ENCODE measurements at regions not wholly inside any gene's neighbourhood (a gene's known extent, or its start where the extent isn't known, plus 50 kb on each side); places are given as distances from the start of the nearest gene placed in this dataset.

DNA sequence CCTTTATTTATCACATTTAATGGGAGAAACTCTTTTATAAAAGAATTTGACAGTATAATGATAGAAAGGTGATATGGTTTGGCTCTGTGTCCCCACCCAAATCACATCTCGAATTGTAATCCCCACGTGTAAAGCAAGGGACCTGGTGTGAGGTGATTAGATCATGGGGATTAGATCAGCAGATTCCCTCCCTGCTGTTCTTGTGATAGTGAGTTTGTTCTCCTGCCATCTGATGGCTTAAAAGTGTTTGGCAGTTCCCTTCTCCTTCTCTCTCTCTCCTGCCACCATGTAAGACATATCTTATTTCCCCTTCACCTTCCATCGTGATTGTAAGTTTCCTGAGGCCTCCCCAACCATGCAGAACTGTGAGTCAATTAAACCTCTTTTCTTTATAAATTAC is 1110.3 kb downstream of the FLRT2 start:
- TF ChIP-seq, protein P1, sequence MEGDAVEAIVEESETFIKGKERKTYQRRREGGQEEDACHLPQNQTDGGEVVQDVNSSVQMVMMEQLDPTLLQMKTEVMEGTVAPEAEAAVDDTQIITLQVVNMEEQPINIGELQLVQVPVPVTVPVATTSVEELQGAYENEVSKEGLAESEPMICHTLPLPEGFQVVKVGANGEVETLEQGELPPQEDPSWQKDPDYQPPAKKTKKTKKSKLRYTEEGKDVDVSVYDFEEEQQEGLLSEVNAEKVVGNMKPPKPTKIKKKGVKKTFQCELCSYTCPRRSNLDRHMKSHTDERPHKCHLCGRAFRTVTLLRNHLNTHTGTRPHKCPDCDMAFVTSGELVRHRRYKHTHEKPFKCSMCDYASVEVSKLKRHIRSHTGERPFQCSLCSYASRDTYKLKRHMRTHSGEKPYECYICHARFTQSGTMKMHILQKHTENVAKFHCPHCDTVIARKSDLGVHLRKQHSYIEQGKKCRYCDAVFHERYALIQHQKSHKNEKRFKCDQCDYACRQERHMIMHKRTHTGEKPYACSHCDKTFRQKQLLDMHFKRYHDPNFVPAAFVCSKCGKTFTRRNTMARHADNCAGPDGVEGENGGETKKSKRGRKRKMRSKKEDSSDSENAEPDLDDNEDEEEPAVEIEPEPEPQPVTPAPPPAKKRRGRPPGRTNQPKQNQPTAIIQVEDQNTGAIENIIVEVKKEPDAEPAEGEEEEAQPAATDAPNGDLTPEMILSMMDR (IDR thresholded peaks at IDR 0.05; ENCODE audit: low read depth, low read length, missing control alignments): no peak
- DNase-seq (ENCODE audit: low read depth): no peak
- no peak overlapping the region for H3K4me3 ChIP-seq (ENCODE audit: low read depth, low read length)
- in situ Hi-C loops (cut with HindIII; ENCODE audit: low sequenced_read_pairs): no loop called here

DNA sequence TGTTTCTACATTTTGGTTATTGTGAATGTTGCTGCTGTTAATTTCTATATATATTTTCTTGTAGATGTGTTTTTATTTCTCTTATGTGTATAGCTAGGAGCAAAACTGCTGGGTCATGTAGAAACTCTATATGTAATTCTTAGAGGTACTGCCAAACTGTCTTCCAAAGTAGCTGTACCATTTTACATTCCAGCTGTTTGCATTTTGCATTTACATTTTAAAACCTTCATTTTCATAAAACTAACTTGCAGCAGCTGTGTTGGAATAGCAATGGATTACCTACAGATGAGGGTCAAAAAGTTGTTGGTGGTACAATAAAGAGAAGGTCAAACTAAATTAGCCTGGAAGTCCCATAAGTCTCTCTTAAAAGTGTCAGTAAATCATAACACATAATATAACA is 1109.7 kb downstream of the FLRT2 start:
- in situ Hi-C loops (cut with HindIII; ENCODE audit: low sequenced_read_pairs): no loop called here
- DNase-seq (ENCODE audit: low read depth): no peak
- no peak overlapping the region for H3K4me3 ChIP-seq (ENCODE audit: low read depth, low read length)
- TF ChIP-seq, protein P1 (IDR thresholded peaks at IDR 0.05; ENCODE audit: low read depth, low read length, missing control alignments): no peak

DNA sequence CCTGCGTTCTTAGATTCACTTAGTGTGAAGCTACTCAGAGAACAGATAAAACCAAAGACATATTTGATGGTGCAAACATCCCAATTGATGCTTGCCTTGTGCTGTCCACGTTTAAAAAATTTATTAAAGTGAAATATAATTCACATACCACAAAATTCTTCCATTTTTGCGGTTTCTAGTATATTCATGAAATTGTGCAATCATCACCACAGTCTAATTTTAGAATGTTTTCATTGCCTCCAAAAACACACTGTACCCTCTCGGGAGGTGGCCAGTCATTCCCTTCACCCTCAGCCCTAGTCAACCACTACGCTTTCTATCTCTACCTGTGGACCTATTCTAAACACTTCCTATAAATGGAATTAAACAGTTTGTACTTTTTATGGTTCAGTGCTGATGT is 1109.2 kb downstream of the FLRT2 start:
- TF ChIP-seq, protein P1 (IDR thresholded peaks at IDR 0.05; ENCODE audit: low read depth, low read length, missing control alignments): no peak
- no peak overlapping the region for H3K4me3 ChIP-seq (ENCODE audit: low read depth, low read length)
- no peak for DNase-seq (ENCODE audit: low read depth)
- in situ Hi-C loops (cut with HindIII; ENCODE audit: low sequenced_read_pairs): no loop called here

DNA sequence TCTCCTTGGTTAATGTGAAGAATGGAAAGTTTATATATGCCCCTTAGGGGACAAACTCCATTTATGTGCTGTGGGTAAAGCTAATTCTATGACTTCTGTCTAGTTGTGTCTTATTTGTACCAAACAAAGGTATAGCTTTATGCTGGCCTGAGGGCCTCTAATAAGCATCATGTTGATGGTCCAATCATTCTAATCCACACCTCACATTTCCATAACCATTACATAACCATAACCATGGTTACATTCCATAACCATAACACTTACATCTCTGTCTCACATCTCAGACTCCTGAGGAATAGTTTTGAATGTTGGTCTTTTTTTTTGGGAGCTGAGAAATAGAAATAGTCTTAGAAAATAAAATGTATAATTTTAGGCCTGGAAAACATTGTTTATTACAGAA is 1097.1 kb downstream of the FLRT2 start:
- no peak for DNase-seq (ENCODE audit: low read depth)
- in situ Hi-C loops (cut with HindIII; ENCODE audit: low sequenced_read_pairs): no loop called here
- TF ChIP-seq, protein P1 (IDR thresholded peaks at IDR 0.05; ENCODE audit: low read depth, low read length, missing control alignments): no peak
- H3K4me3 ChIP-seq (ENCODE audit: low read depth, low read length): no peak overlapping the region

DNA sequence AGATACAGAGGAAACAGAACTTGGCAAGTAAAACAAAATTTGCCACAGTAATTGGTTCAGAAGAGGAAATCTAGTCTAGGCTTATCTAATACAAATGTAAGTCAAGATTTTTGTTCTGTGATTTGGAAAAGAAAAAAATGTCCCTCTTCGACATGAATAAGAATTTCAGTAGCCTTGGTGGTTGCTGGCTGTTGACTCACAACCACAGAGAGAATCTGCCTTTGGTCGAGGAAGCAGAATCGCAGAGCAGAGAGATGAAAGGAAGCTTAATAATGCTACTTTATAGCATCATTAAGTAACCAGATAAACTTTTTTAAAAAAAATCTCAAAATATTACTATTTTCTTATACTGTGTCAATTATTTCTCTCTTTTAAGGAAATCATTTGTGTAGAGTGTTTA is 1096.6 kb downstream of the FLRT2 start:
- TF ChIP-seq, protein P1 (IDR thresholded peaks at IDR 0.05; ENCODE audit: low read depth, low read length, missing control alignments): no peak
- DNase-seq (ENCODE audit: low read depth): no peak
- in situ Hi-C loops (cut with HindIII; ENCODE audit: low sequenced_read_pairs): no loop called here
- no peak overlapping the region for H3K4me3 ChIP-seq (ENCODE audit: low read depth, low read length)

DNA sequence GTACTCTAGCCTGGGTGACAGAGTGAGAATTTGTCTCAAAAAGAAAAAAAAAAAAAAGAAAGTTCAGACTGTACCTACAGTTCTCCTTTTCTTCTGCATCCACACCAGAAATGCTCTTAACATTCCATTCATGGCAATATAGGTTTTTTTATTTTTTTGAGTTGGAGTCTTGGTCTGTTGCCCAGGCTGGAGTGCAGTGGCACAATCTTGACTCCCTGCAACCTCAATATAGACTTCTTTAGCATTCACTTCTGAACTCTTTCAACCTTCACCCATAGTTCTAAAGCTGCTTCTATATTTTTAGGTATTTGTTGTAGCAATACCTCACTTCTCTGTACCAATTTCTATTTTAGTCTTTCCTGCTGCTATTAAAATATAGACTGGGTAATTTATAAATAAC is 1095.7 kb downstream of the FLRT2 start:
- in situ Hi-C loops (cut with HindIII; ENCODE audit: low sequenced_read_pairs): no loop called here
- TF ChIP-seq, protein P1 (IDR thresholded peaks at IDR 0.05; ENCODE audit: low read depth, low read length, missing control alignments): no peak
- no peak for DNase-seq (ENCODE audit: low read depth)
- H3K4me3 ChIP-seq (ENCODE audit: low read depth, low read length): no peak overlapping the region

DNA sequence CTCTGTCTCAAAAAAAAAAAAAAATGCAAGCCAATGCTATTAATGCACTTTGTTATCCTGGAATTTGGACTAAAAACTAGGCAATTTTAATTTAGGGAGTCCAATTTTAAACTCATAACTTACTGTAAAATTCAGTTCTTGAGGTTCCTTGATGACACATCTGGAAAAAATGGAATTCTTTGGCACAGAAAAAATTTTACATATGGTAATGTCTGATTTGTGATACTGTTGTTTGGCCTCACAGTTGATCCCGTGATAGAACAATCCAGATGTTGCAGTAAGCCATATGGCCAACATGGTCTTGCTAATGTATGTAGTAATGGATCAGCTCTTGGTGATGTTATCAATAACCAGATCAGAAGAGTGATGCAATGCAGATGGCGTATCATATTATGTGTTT is 1089.8 kb downstream of the FLRT2 start:
- in situ Hi-C loops (cut with HindIII; ENCODE audit: low sequenced_read_pairs): no loop called here
- H3K4me3 ChIP-seq (ENCODE audit: low read depth, low read length): no peak overlapping the region
- no peak for DNase-seq (ENCODE audit: low read depth)
- TF ChIP-seq, protein P1 (IDR thresholded peaks at IDR 0.05; ENCODE audit: low read depth, low read length, missing control alignments): no peak

Data from astrocyte of the cerebellum (primary cell).